Trophoblast cell (in vitro differentiated cells and primary cell): ENCODE measurements at regions not wholly inside any gene's neighbourhood (a gene's known extent, or its start where the extent isn't known, plus 50 kb on each side); places are given as distances from the start of the nearest gene placed in this dataset.

Source experiments
- DNase-seq, 2 donors: peaks; one replicate each; pipeline ENCODE4 v3.0.0-alpha.2; 2016
- H2AFZ ChIP-seq: 2 replicates; pipeline ENCODE4 v1.6.1; 2013; ENCODE audit warnings: low read length, moderate library complexity, mild to moderate bottlenecking; ENCODE audit not compliant: insufficient read depth, poor library complexity
- H2AK5ac ChIP-seq: 2 replicates; pipeline ENCODE4 v1.6.1; 2013; ENCODE audit warnings: mild to moderate bottlenecking, low read length
- H2BK120ac ChIP-seq: 2 replicates; pipeline ENCODE4 v1.6.1; 2013; ENCODE audit warnings: low read length, mild to moderate bottlenecking, moderate library complexity; ENCODE audit not compliant: insufficient read depth, poor library complexity
- H2BK12ac ChIP-seq: 2 replicates; pipeline ENCODE4 v1.6.1; 2013; ENCODE audit warnings: mild to moderate bottlenecking, low read length, moderate library complexity
- H2BK5ac ChIP-seq: 2 replicates; pipeline ENCODE4 v1.6.1; 2013; ENCODE audit warnings: low read length, low read depth, moderate library complexity, mild to moderate bottlenecking; ENCODE audit not compliant: poor library complexity
- H3K14ac ChIP-seq: 2 replicates; pipeline ENCODE4 v1.6.1; 2013; ENCODE audit warnings: mild to moderate bottlenecking, low read length
- H3K18ac ChIP-seq: 2 replicates; pipeline ENCODE4 v1.6.1; 2013; ENCODE audit warnings: mild to moderate bottlenecking, low read length
- H3K23ac ChIP-seq: 2 replicates; pipeline ENCODE4 v1.6.1; 2013; ENCODE audit warnings: low read length
- H3K27ac ChIP-seq: 2 replicates; pipeline ENCODE4 v1.5.1; 2013; ENCODE audit warnings: low read depth, mild to moderate bottlenecking, inconsistent platforms, low read length, moderate library complexity
- H3K27me3 ChIP-seq: 2 replicates; pipeline ENCODE4 v1.6.1; 2013; ENCODE audit warnings: inconsistent platforms, mild to moderate bottlenecking, low read length, moderate library complexity; ENCODE audit not compliant: insufficient read depth
- H3K36me3 ChIP-seq, 2 experiments: 1 replicate in 1 of 2; 2 replicates in 1 of 2; pipeline ENCODE4 v1.6.1; 2013; ENCODE audit warnings: low read length in 2 of 2, mild to moderate bottlenecking in 2 of 2, moderate library complexity in 1 of 2; ENCODE audit not compliant: insufficient read depth in 2 of 2, control insufficient read depth in 1 of 2
- H3K4ac ChIP-seq: 2 replicates; pipeline ENCODE4 v1.6.1; 2013; ENCODE audit warnings: low read depth, mild to moderate bottlenecking, low read length, moderate library complexity
- H3K4me1 ChIP-seq, 2 experiments: 1 replicate in 1 of 2; 2 replicates in 1 of 2; pipeline ENCODE4 v1.6.1; 2013; ENCODE audit warnings: low read length in 2 of 2, mild to moderate bottlenecking in 2 of 2, moderate library complexity in 1 of 2; ENCODE audit not compliant: insufficient read depth in 2 of 2, control insufficient read depth in 1 of 2
- H3K4me2 ChIP-seq: 2 replicates; pipeline ENCODE4 v1.6.1; 2013; ENCODE audit warnings: inconsistent platforms, mild to moderate bottlenecking, low read length, moderate library complexity
- H3K4me3 ChIP-seq: 2 replicates; pipeline ENCODE4 v1.5.1; 2013; ENCODE audit warnings: mild to moderate bottlenecking, low read depth, low read length, inconsistent platforms
- H3K79me1 ChIP-seq: one replicate; pipeline ENCODE4 v1.6.1; 2013; ENCODE audit warnings: low read length
- H3K79me2 ChIP-seq: 2 replicates; pipeline ENCODE4 v1.6.1; 2013; ENCODE audit warnings: low read length, mild to moderate bottlenecking; ENCODE audit not compliant: control insufficient read depth, insufficient read depth, poor library complexity
- H3K9ac ChIP-seq: 2 replicates; pipeline ENCODE4 v1.6.1; 2013; ENCODE audit warnings: mild to moderate bottlenecking, low read length
- H3K9me3 ChIP-seq: 2 replicates; pipeline ENCODE4 v1.6.1; 2013; ENCODE audit warnings: low read depth, mild to moderate bottlenecking, control low read depth, inconsistent platforms, low read length; ENCODE audit not compliant: insufficient read depth
- H4K12ac ChIP-seq: 2 replicates; pipeline ENCODE4 v1.6.1; 2013; ENCODE audit warnings: low read depth, mild to moderate bottlenecking, low read length, moderate library complexity
- H4K8ac ChIP-seq: 2 replicates; pipeline ENCODE4 v1.6.1; 2013; ENCODE audit warnings: low read depth, mild to moderate bottlenecking, low read length, moderate library complexity
- H4K91ac ChIP-seq: one replicate; pipeline ENCODE4 v1.6.1; 2013; ENCODE audit warnings: low read depth, mild to moderate bottlenecking, low read length, moderate library complexity
- WGBS: extraction: QIAGEN DNeasy Blood & Tissue Kit; methylation state at CpG from one replicate; pipeline ENCODE4 v1.1.7; 2013; ENCODE audit warnings: missing lambda C conversion rate; ENCODE audit not compliant: insufficient read length, insufficient coverage; ENCODE audit errors: extremely low coverage; 5-methylcytosine and 5-hydroxymethylcytosine counted together

- no peak overlapping the region for H2BK12ac ChIP-seq
- no peak overlapping the region for H3K27ac ChIP-seq
- no peaks in the 10 kb centered on the region for H3K79me1 ChIP-seq
- H2BK5ac ChIP-seq, result no peak overlapping the region
- H4K12ac ChIP-seq, result no peak overlapping the region
- H4K91ac ChIP-seq, result no peak overlapping the region
- no peak overlapping the region for H2AK5ac ChIP-seq
- no peak overlapping the region for H4K8ac ChIP-seq
- no peaks in the 10 kb centered on the region for H3K4me1 ChIP-seq
- no peak overlapping the region for H3K4me2 ChIP-seq
- H3K9me3 ChIP-seq, result no peaks in the 10 kb centered on the region
- no peak overlapping the region for H2AFZ ChIP-seq
- no peak overlapping the region for H3K4me3 ChIP-seq
- no peak overlapping the region for H3K14ac ChIP-seq
- no peaks in the 10 kb centered on the region for H3K27me3 ChIP-seq
- WGBS, result no CpG with 5 or more reads among the region's 4 CpGs
- H3K9ac ChIP-seq, result no peak overlapping the region
- H3K79me2 ChIP-seq, result no peaks in the 10 kb centered on the region
- no peak for DNase-seq
- H3K4ac ChIP-seq, result no peak overlapping the region
- no peaks in the 10 kb centered on the region for H3K36me3 ChIP-seq
- no peak overlapping the region for H2BK120ac ChIP-seq
- H3K23ac ChIP-seq, result no peak overlapping the region
- no peak overlapping the region for H3K18ac ChIP-seq
These were observed 92.5 kb upstream of the ATP6AP2 start for GRCh38 chrX:40488296-40488695.

- no peak overlapping the region for H3K4me2 ChIP-seq
- no peak overlapping the region for H2AFZ ChIP-seq
- no peak overlapping the region for H4K12ac ChIP-seq
- H3K79me1 ChIP-seq, result no peaks in the 10 kb centered on the region
- no peak overlapping the region for H2BK5ac ChIP-seq
- H2BK12ac ChIP-seq, result no peak overlapping the region
- no peaks in the 10 kb centered on the region for H3K36me3 ChIP-seq
- no peaks in the 10 kb centered on the region for H3K9me3 ChIP-seq
- no peak overlapping the region for H4K91ac ChIP-seq
- H3K27me3 ChIP-seq, result no peaks in the 10 kb centered on the region
- no peak for DNase-seq
- no peak overlapping the region for H3K27ac ChIP-seq
- no peak overlapping the region for H3K18ac ChIP-seq
- no peaks in the 10 kb centered on the region for H3K79me2 ChIP-seq
- no peak overlapping the region for H3K23ac ChIP-seq
- no peak overlapping the region for H2AK5ac ChIP-seq
- H3K14ac ChIP-seq, result no peak overlapping the region
- H3K4me1 ChIP-seq, result no peaks in the 10 kb centered on the region
- H3K4me3 ChIP-seq, result no peak overlapping the region
- no CpG with 5 or more reads among the region's 1 CpG for WGBS
- no peak overlapping the region for H3K9ac ChIP-seq
- H4K8ac ChIP-seq, result no peak overlapping the region
- no peak overlapping the region for H2BK120ac ChIP-seq
- no peak overlapping the region for H3K4ac ChIP-seq
These were observed 94.8 kb upstream of the ATP6AP2 start for GRCh38 chrX:40485973-40486372.

- Histone ChIP-seq H3K27ac (no peak overlapping the region), H4K91ac (no peak overlapping the region), H2BK5ac (no peak overlapping the region), H2AFZ (no peak overlapping the region), H2BK120ac (no peak overlapping the region), H3K4me3 (no peak overlapping the region), H3K9ac (no peak overlapping the region), H3K27me3 (no peaks in the 10 kb centered on the region), H3K14ac (no peak overlapping the region), H3K79me2 (no peaks in the 10 kb centered on the region), H2BK12ac (no peak overlapping the region), H2AK5ac (no peak overlapping the region), H3K9me3 (no peaks in the 10 kb centered on the region), H3K4ac (no peak overlapping the region), H3K36me3 (no peaks in the 10 kb centered on the region), H3K4me1 (no peaks in the 10 kb centered on the region), H3K79me1 (no peaks in the 10 kb centered on the region), H4K12ac (no peak overlapping the region), H3K23ac (no peak overlapping the region), H3K18ac (no peak overlapping the region), H4K8ac (no peak overlapping the region), H3K4me2 (no peak overlapping the region)
- no peak for DNase-seq
- WGBS, result no CpG with 5 or more reads among the region's 6 CpGs
These were observed 95.5 kb upstream of the ATP6AP2 start for GRCh38 chrX:40485102-40485826.

GRCh38 chrX:40484408-40485091 lies 96.2 kb upstream of the ATP6AP2 start:
- Histone ChIP-seq H3K4me2 (no peak overlapping the region), H4K12ac (no peak overlapping the region), H2BK120ac (no peak overlapping the region), H2AFZ (no peak overlapping the region), H3K14ac (no peak overlapping the region), H3K18ac (no peak overlapping the region), H3K9ac (no peak overlapping the region), H3K4ac (no peak overlapping the region), H3K23ac (no peak overlapping the region), H4K8ac (no peak overlapping the region), H3K79me2 (no peaks in the 10 kb centered on the region), H3K9me3 (no peaks in the 10 kb centered on the region), H3K27me3 (no peaks in the 10 kb centered on the region), H2AK5ac (no peak overlapping the region), H4K91ac (no peak overlapping the region), H3K27ac (no peak overlapping the region), H3K4me1 (no peaks in the 10 kb centered on the region), H3K4me3 (no peak overlapping the region), H3K79me1 (no peaks in the 10 kb centered on the region), H3K36me3 (no peaks in the 10 kb centered on the region), H2BK5ac (no peak overlapping the region), H2BK12ac (no peak overlapping the region)
- DNase-seq, result no peak
- no CpG with 5 or more reads among the region's 8 CpGs for WGBS
